Testis (tissue), 2 donors: ENCODE measurements at regions not wholly inside any gene's neighbourhood (a gene's known extent, or its start where the extent isn't known, plus 50 kb on each side); places are given as distances from the start of the nearest gene placed in this dataset.

Source experiments
- DNase-seq: peaks from one replicate; pipeline ENCODE4 v3.0.0-alpha.2; 2019
- H3K27ac ChIP-seq, 2 donors: fragments of 200-600 bp; sonication (generic); one replicate each; pipeline ENCODE4 v1.5.1; 2019
- H3K27me3 ChIP-seq: fragments of 200-600 bp; sonication (generic); one replicate; pipeline ENCODE4 v1.5.1; 2019
- H3K36me3 ChIP-seq: fragments of 200-600 bp; sonication (generic); one replicate; pipeline ENCODE4 v1.5.1; 2017; ENCODE audit warnings: low read depth; ENCODE audit errors: missing control alignments
- H3K4me1 ChIP-seq: fragments of 200-600 bp; sonication (generic); one replicate; pipeline ENCODE4 v1.5.1; 2019
- H3K4me3 ChIP-seq, 2 donors: fragments of 200-600 bp; sonication (generic); one replicate each; pipeline ENCODE4 v1.5.1; 2017 to 2019
- H3K9me3 ChIP-seq: fragments of 200-600 bp; sonication (generic); one replicate; pipeline ENCODE4 v1.5.1; 2017
- CTCF ChIP-seq, 3 experiments: fragments of 450-650 bp in 2 of 3; fragments of 200-600 bp in 1 of 3; sonication (generic) in 1 of 3; IDR thresholded peaks; one replicate each; pipeline ENCODE4 v1.5.1; 2016 to 2019; ENCODE audit warnings: antibody characterized with exemption in 3 of 3, mild to moderate bottlenecking in 2 of 3, moderate library complexity in 1 of 3
- POLR2A ChIP-seq: fragments of 450-650 bp; IDR thresholded peaks from one replicate; pipeline ENCODE4 v1.6.1; 2017; ENCODE audit warnings: antibody characterized with exemption, mild to moderate bottlenecking, moderate library complexity
- WGBS, 2 donors: methylation state at CpG; one replicate each; pipeline ENCODE4 v1.1.5; 2018; 5-methylcytosine and 5-hydroxymethylcytosine counted together
- intact Hi-C: fragments of 100-400 bp; cut with DNase I; formaldehyde crosslinking; loops from one replicate; pipeline ENCODE4 v1.15.1; 2023; ENCODE audit warnings: low total_unique reads

GRCh38 chr17:56697190-56697589, 103.7 kb downstream of the NOG start:
- no peak for TF ChIP-seq CTCF (IDR thresholded peaks at IDR 0.05)
- no peak for TF ChIP-seq POLR2A
- H3K27me3 ChIP-seq = no peaks in the 10 kb centered on the region
- H3K27ac ChIP-seq = no peak overlapping the region
- no peak for DNase-seq
- WGBS, 2 donors = 77 to 78% methylated on average over 4 of the region's 4 CpGs
- no peaks in the 10 kb centered on the region for H3K9me3 ChIP-seq
- H3K4me1 ChIP-seq = no peaks in the 10 kb centered on the region
- H3K36me3 ChIP-seq = no peaks in the 10 kb centered on the region
- H3K4me3 ChIP-seq = no peak overlapping the region
- intact Hi-C loops = no loop called here

- 33 to 45% methylated on average over 18 of the region's 18 CpGs for WGBS, 2 donors
- Histone ChIP-seq H3K4me1 (no peaks in the 10 kb centered on the region), H3K9me3 (no peaks in the 10 kb centered on the region), H3K27ac (no peak overlapping the region), H3K4me3 (no peak overlapping the region), H3K36me3 (no peaks in the 10 kb centered on the region), H3K27me3 (no peaks in the 10 kb centered on the region)
- intact Hi-C loops = no loop called here
- no peak for DNase-seq
- TF ChIP-seq CTCF (IDR thresholded peaks at IDR 0.05) = no peak
- TF ChIP-seq POLR2A = no peak
These were observed 105.8 kb downstream of the NOG start for GRCh38 chr17:56699186-56699894.

- no peaks in the 10 kb centered on the region for H3K4me1 ChIP-seq
These were observed 107.5 kb downstream of the NOG start for GRCh38 chr17:56700919-56701420.

GRCh38 chr17:56707312-56708219, 114.1 kb downstream of the NOG start:
- 50 to 56% methylated on average over 19 of the region's 19 CpGs for WGBS, 2 donors
- TF ChIP-seq CTCF (IDR thresholded peaks at IDR 0.05) = no peak
- no peak for TF ChIP-seq POLR2A
- H3K36me3 ChIP-seq = no peaks in the 10 kb centered on the region
- intact Hi-C loops = no loop called here
- no peak overlapping the region for H3K4me3 ChIP-seq
- no peak for DNase-seq
- H3K27ac ChIP-seq = no peak overlapping the region
- H3K4me1 ChIP-seq = no peaks in the 10 kb centered on the region
- H3K27me3 ChIP-seq = no peaks in the 10 kb centered on the region
- H3K9me3 ChIP-seq = no peaks in the 10 kb centered on the region

More at GRCh38 chr17:56700919-56701420, 107.5 kb downstream of the NOG start:
- no peak for DNase-seq
- intact Hi-C loops = no loop called here
- Histone ChIP-seq H3K27me3 (no peaks in the 10 kb centered on the region), H3K4me3 (no peak overlapping the region), H3K27ac (no peak overlapping the region), H3K36me3 (no peaks in the 10 kb centered on the region), H3K9me3 (no peaks in the 10 kb centered on the region)
- no peak for TF ChIP-seq CTCF (IDR thresholded peaks at IDR 0.05)
- TF ChIP-seq POLR2A = no peak
- 75 to 79% methylated on average over 7 of the region's 7 CpGs for WGBS, 2 donors
